Adrenal gland (tissue), 9 donors: ENCODE measurements at regions not wholly inside any gene's neighbourhood (a gene's known extent, or its start where the extent isn't known, plus 50 kb on each side); places are given as distances from the start of the nearest gene placed in this dataset.

ENCODE experiments used
- DNase-seq, 7 donors: peaks; one replicate each; pipeline ENCODE4 v3.0.0-alpha.2; 2019 to 2020
- H3K27ac ChIP-seq, 5 donors: fragments of 200-600 bp; sonication (generic) in 4 of 5; 1 replicate in 3 of 5; 2 replicates in 2 of 5; pipeline versions ENCODE4 v1.5.1 to v1.8.0; 2016 to 2020; ENCODE audit warnings: mild to moderate bottlenecking in 1 of 5
- H3K27me3 ChIP-seq: fragments of 200-600 bp; 2 replicates; pipeline ENCODE4 v1.8.0; 2021
- H3K36me3 ChIP-seq, 2 donors: fragments of 200-600 bp; replicated peaks in 1 of 2; 1 replicate in 1 of 2; 2 replicates in 1 of 2; pipeline versions ENCODE4 v1.5.1 to v1.8.0; 2018 to 2022
- H3K4me1 ChIP-seq, 2 donors: fragments of 200-600 bp; replicated peaks in 1 of 2; 1 replicate in 1 of 2; 2 replicates in 1 of 2; pipeline versions ENCODE4 v1.5.1 to v1.8.0; 2018 to 2021
- H3K4me3 ChIP-seq, 4 donors: fragments of 200-600 bp; sonication (generic) in 3 of 4; one replicate each; pipeline ENCODE4 v1.5.1; 2016 to 2018
- H3K9me3 ChIP-seq, 3 donors: fragments of 200-600 bp; sonication (generic) in 1 of 3; replicated peaks in 1 of 3; 1 replicate in 2 of 3; 2 replicates in 1 of 3; pipeline versions ENCODE4 v1.5.1 to v1.8.0; 2016 to 2021
- CTCF ChIP-seq, 6 experiments: fragments of 450-650 bp in 4 of 6; fragments of 200-600 bp in 2 of 6; sonication (generic) in 1 of 6; IDR thresholded peaks; 1 replicate in 5 of 6; 2 replicates in 1 of 6; pipeline versions ENCODE4 v1.5.1 to v1.8.0; 2016 to 2021; ENCODE audit warnings: antibody characterized with exemption in 6 of 6, mild to moderate bottlenecking in 2 of 6, moderate library complexity in 1 of 6
- POLR2A ChIP-seq, 2 donors: fragments of 450-650 bp; IDR thresholded peaks; one replicate each; pipeline ENCODE4 v1.6.1; 2017; ENCODE audit warnings: antibody characterized with exemption in 2 of 2, mild to moderate bottlenecking in 2 of 2, moderate library complexity in 1 of 2
- WGBS, 4 donors: extraction: QIAGEN DNeasy Blood & Tissue Kit in 2 of 4; methylation state at CpG; one replicate each; pipeline versions ENCODE4 v1.1.5 to v1.1.7; 2013 to 2017; 5-methylcytosine and 5-hydroxymethylcytosine counted together
- intact Hi-C, 2 donors: fragments of 100-400 bp; cut with DNase I; formaldehyde crosslinking; loops; one replicate each; pipeline versions ENCODE4 v1.14.1 to v1.15.0; 2022 to 2023
- donor health status: healthy with polysubstance abuse.
- donor health status: Bipolar disorder and iron deficiency.
- donor health status: DM: yes; HTN: yes; CAD: no.
- donor health status: DM: no; HTN: no; CAD: no.
- donor health status: DM: no; HTN: no; CAD: no.

- intact Hi-C loops = no loop called here
- Histone ChIP-seq H3K36me3 (no peaks in the 10 kb centered on the region), H3K4me1 (no peaks in the 10 kb centered on the region), H3K27ac (no peak overlapping the region), H3K9me3 (no peaks in the 10 kb centered on the region), H3K27me3 (no peaks in the 10 kb centered on the region), H3K4me3 (no peak overlapping the region)
- DNase-seq = no peak
- 52 to 70% (median 63%) methylated on average over 1 of the region's 1 CpG for WGBS, 4 donors
- TF ChIP-seq CTCF (IDR thresholded peaks at IDR 0.05) (no peak), POLR2A (IDR thresholded peaks at IDR 0.05) (no peak)
Measured at GRCh38 chr9:105967248-105967647, 272.9 kb downstream of the TMEM38B start.

- intact Hi-C loops = no loop called here
- WGBS, 4 donors = 74 to 82% (median 79%) methylated on average over 2 of the region's 2 CpGs
- H3K27ac ChIP-seq = no peak overlapping the region
Measured at GRCh38 chr9:105967797-105968196, 273.5 kb downstream of the TMEM38B start.

GRCh38 chr9:105968811-105969466, 274.6 kb downstream of the TMEM38B start:
- intact Hi-C loops = no loop called here
- Histone ChIP-seq H3K27ac (no peak overlapping the region), H3K36me3 (no peaks in the 10 kb centered on the region), H3K4me1 (no peaks in the 10 kb centered on the region), H3K27me3 (no peaks in the 10 kb centered on the region), H3K4me3 (no peak overlapping the region), H3K9me3 (no peaks in the 10 kb centered on the region)
- TF ChIP-seq POLR2A (IDR thresholded peaks at IDR 0.05) (no peak), CTCF (IDR thresholded peaks at IDR 0.05) (no peak)
- DNase-seq = no peak
- WGBS, 4 donors = 79 to 91% (median 87%) methylated on average over 4 of the region's 4 CpGs

More at GRCh38 chr9:105967797-105968196, 273.5 kb downstream of the TMEM38B start:
- DNase-seq = no peak
- no peak for TF ChIP-seq POLR2A (IDR thresholded peaks at IDR 0.05)
- TF ChIP-seq CTCF (IDR thresholded peaks at IDR 0.05) = no peak
- H3K9me3 ChIP-seq = no peaks in the 10 kb centered on the region
- H3K36me3 ChIP-seq = no peaks in the 10 kb centered on the region
- H3K4me1 ChIP-seq = no peaks in the 10 kb centered on the region
- H3K27me3 ChIP-seq = no peaks in the 10 kb centered on the region
- H3K4me3 ChIP-seq = no peak overlapping the region

- no peaks in the 10 kb centered on the region for H3K9me3 ChIP-seq
- H3K36me3 ChIP-seq = no peaks in the 10 kb centered on the region
- intact Hi-C loops = no loop called here
- TF ChIP-seq CTCF (IDR thresholded peaks at IDR 0.05) (no peak), POLR2A (IDR thresholded peaks at IDR 0.05) (no peak)
- no peaks in the 10 kb centered on the region for H3K27me3 ChIP-seq
- WGBS, 4 donors = 52 to 71% (median 60%) methylated on average over 1 of the region's 1 CpG
- H3K4me1 ChIP-seq = no peaks in the 10 kb centered on the region
- no peak overlapping the region for H3K4me3 ChIP-seq
- no peak for DNase-seq
- no peak overlapping the region for H3K27ac ChIP-seq
Measured at GRCh38 chr9:105969636-105970035, 275.3 kb downstream of the TMEM38B start.
